ENCODE measurements at regions not wholly inside any gene's neighbourhood (a gene's known extent, or its start where the extent isn't known, plus 50 kb on each side); places are given as distances from the start of the nearest gene placed in this dataset.

DNA sequence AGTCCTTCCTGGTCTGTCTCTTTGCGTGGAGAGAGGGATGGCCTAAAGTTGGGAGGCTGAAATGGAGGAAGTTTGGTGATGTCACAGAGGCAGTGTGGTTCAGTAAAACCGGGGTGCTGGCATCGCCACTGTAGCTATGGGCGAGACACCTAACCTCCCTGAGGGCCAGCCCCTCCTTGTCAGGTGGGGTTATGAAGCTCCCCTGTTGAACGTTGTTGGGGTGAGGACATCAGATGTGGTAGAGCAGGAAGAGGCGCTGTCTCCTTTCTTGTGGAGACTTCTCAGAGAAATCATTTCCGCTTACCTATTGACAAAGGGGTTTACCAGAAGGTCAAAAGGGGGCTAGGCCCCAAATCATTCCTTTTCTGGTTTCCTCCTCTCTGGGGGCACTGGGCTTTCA is 294.7 kb downstream of the SIPA1L2 start:
- H3K23ac ChIP-seq (ENCODE audit: insufficient read length, low read depth, low read length): no peak overlapping the region
- H3K4me3 Mint-ChIP-seq: no peak overlapping the region
- H2AK5ac ChIP-seq (ENCODE audit: insufficient read length, low read length): no peak overlapping the region
- H2BK12ac ChIP-seq (ENCODE audit: insufficient read length, low read depth, low read length): no peak overlapping the region
- H3K9me3 Mint-ChIP-seq: peaks cover 16 to 21% of the 10 kb centered on the region in 2 experiments
- no peak overlapping the region for H2BK120ac ChIP-seq (ENCODE audit: low read depth, low read length, poor library complexity, severe bottlenecking)
- H2BK5ac ChIP-seq (ENCODE audit: insufficient read length, low read length): no peak overlapping the region
- no peak overlapping the region for H3K18ac ChIP-seq (ENCODE audit: insufficient read length, low read depth, low read length)
- H4K91ac ChIP-seq (ENCODE audit: insufficient read length, low read depth, low read length): no peak overlapping the region
- no peak overlapping the region for H3K9ac ChIP-seq (ENCODE audit: extremely low read depth, insufficient read length, low read length)
- H2BK15ac ChIP-seq (ENCODE audit: low read depth, low read length): no peak overlapping the region
- peaks cover 7 to 15% (median 9%) of the 10 kb centered on the region in 3 experiments for H3K36me3 Mint-ChIP-seq (ENCODE audit: insufficient read depth in 1 of 3, low read depth in 3 of 3)
- no peak overlapping the region for H4K5ac ChIP-seq (ENCODE audit: insufficient read length, low read depth, low read length)
- H3T11ph ChIP-seq (ENCODE audit: low read length): no peak overlapping the region
- no peak overlapping the region for H3K4ac ChIP-seq (ENCODE audit: low read depth, low read length)
- H3K56ac ChIP-seq (ENCODE audit: insufficient read length, low read depth, low read length): no peak overlapping the region
- no peaks in the 10 kb centered on the region for H3K23me2 ChIP-seq (ENCODE audit: insufficient read length, low read depth, low read length, poor library complexity, severe bottlenecking)
- H3K27me3 Mint-ChIP-seq (ENCODE audit: low read depth): peaks cover 36% of the 10 kb centered on the region
- H3K79me1 ChIP-seq (ENCODE audit: insufficient read depth, low read depth, low read length, poor library complexity, severe bottlenecking): no peaks in the 10 kb centered on the region
- H3K4me1 Mint-ChIP-seq: no peaks in the 10 kb centered on the region
- TF ChIP-seq, protein P1, sequence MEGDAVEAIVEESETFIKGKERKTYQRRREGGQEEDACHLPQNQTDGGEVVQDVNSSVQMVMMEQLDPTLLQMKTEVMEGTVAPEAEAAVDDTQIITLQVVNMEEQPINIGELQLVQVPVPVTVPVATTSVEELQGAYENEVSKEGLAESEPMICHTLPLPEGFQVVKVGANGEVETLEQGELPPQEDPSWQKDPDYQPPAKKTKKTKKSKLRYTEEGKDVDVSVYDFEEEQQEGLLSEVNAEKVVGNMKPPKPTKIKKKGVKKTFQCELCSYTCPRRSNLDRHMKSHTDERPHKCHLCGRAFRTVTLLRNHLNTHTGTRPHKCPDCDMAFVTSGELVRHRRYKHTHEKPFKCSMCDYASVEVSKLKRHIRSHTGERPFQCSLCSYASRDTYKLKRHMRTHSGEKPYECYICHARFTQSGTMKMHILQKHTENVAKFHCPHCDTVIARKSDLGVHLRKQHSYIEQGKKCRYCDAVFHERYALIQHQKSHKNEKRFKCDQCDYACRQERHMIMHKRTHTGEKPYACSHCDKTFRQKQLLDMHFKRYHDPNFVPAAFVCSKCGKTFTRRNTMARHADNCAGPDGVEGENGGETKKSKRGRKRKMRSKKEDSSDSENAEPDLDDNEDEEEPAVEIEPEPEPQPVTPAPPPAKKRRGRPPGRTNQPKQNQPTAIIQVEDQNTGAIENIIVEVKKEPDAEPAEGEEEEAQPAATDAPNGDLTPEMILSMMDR (conservative IDR thresholded peaks at IDR 0.05): no peak
- H2BK20ac ChIP-seq (ENCODE audit: low read depth, low read length, poor library complexity, severe bottlenecking): no peak overlapping the region
- no peaks in the 10 kb centered on the region for H4K20me1 ChIP-seq (ENCODE audit: control insufficient read depth, insufficient read depth, insufficient read length)
- no CpG with 5 or more reads among the region's 7 CpGs for WGBS (ENCODE audit: extremely low coverage, insufficient read length, low lambda C conversion rate)
- no peak overlapping the region for H2AFZ ChIP-seq (ENCODE audit: low read length)
- H3K79me2 ChIP-seq (ENCODE audit: insufficient read depth, low read length): no peaks in the 10 kb centered on the region
- H3K4me1 ChIP-seq (ENCODE audit: insufficient read depth, low read length): no peaks in the 10 kb centered on the region
- H3K14ac ChIP-seq (ENCODE audit: insufficient read depth, low read length): no peak overlapping the region
- no peak for DNase-seq
- H3K27ac Mint-ChIP-seq: peak overlapping the region in 1 of 3 experiments; percentile 69; a peak in 1 of 7 replicates
- H3K27ac ChIP-seq (ENCODE audit: insufficient read length, low read depth, low read length): no peak overlapping the region
- no peaks in the 10 kb centered on the region for H3K27me3 ChIP-seq (ENCODE audit: insufficient read depth, low read length)
- no peak overlapping the region for H4K8ac ChIP-seq (replicated peaks; ENCODE audit: insufficient read length, low read depth, low read length)
- no peak overlapping the region for H3K4me2 ChIP-seq (ENCODE audit: insufficient read depth, insufficient read length, low read length)
- peaks cover under 1% of the 10 kb centered on the region for H3K9me3 ChIP-seq (ENCODE audit: control insufficient read depth, low read depth, low read length)
